ENCODE measurements at regions not wholly inside any gene's neighbourhood (a gene's known extent, or its start where the extent isn't known, plus 50 kb on each side); places are given as distances from the start of the nearest gene placed in this dataset.

DNA sequence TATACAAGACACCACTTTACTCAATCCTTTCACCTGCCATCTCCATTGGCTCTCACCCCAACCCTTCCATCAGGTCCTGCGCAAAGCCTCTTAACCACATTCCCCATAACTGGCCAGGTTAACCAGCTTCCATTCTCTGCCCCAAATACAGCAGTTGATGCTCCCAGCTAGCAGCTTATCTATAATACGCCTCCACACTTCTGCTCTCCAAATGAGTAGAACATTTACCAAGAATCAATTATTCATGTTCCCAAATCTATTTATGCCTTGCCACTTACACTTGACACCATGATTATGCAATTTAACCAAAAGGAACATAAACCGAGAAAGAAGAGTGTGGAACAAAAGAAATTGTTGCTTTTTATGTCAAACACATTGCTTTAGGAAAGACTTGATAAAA is 103.7 kb upstream of the TPM1 start:
- no peak for DNase-seq

DNA sequence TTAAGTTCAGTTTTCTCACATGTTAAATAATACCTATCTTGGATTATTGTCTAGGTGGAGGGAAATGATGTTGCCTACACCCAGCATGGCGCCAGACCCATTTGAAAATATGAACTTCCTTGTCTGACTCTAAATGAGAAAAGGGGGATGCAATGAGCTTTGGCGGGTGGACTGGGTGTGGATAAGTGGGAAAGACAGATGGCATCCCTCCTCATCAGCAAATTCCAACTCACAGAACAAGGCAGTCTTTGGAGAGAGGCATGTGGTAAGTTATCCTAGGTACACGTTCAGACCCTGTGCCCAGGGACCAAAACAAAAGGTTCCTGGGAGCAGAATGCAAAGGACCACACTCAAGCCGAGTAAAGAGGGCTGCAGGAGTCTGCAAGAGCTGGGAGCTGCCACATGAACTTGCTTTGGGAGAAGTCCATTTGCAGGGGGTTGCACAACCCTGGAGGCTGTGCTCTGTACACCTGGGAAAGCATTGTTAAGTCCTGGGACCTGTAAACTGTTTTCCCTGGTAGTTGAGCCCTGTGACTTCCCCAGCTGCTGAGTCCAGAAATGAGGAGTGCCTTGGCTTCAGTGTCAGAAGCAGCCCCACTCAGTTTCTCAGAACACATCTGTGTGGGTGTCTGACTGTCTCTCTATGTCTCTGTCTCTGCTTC is 102.3 kb upstream of the TPM1 start:
- DNase-seq = no peak

DNA sequence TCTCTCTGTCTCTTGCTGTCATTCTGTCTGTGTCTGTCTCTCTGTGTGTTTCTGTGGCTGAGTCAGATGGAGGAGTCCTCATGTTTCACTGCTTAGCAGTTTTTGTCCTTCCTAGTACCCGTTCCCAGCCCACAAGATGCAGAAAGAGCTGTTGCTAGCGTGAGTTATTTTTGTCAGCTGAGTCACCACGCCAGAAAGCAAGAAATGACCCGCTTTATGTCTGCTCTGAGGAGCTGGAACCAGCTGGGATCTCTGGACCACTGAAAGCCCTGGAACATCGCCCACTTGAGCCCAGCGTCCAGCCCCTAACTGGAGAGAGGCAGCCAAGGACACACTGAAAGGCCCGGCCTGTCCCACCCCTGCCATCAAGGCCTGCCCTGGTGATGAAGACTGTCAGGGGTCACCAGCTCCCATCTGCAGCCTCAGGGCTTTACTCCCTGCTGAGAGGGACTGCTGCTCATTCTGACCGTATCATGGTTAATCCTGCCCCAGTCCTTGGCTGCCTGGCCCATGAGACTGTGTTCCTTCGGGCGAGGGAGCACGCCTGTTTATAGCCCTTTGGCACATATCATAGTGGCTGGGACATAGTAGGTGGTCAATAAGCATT is 101.7 kb upstream of the TPM1 start:
- no peak for DNase-seq

DNA sequence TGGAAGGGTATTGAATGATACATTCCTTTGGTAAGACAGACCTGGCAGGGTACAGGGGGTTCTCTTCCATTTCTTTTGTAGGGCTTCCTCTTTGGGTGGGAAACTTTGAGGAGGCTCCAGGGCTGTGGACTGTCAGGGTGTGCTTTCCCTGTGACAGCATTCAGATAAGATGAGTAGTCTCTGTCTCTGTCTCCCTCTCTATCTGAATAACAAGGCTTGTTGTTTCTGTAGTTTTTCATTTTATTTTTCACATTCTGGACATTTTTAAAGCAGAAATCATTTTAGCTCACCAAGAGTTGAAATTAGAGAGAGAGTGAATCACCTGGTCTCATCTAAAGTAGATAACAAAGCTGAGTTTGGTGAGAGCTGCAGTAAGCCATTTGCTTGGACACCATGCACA is 100.8 kb upstream of the TPM1 start:
- DNase-seq = no peak

DNA sequence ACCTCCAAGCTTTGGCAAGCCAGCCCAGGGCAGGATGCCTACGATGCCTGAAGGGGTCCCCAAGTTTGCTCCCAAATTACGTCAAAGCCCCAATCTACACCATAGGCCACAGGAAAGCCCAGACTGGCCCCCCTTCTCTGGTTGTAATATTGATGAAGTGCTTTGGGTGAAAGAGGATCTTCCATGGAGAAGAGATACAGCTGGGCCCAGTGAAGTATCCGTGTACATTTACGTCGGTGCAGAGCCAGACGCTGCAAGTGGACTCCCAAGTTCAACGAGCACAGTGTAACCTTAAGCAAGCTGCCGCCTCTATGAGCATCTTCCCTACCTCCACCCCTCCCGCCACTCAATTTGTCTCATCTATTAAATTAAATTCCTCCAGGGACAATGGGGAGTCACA is 100.1 kb upstream of the TPM1 start:
- DNase-seq = no peak

DNA sequence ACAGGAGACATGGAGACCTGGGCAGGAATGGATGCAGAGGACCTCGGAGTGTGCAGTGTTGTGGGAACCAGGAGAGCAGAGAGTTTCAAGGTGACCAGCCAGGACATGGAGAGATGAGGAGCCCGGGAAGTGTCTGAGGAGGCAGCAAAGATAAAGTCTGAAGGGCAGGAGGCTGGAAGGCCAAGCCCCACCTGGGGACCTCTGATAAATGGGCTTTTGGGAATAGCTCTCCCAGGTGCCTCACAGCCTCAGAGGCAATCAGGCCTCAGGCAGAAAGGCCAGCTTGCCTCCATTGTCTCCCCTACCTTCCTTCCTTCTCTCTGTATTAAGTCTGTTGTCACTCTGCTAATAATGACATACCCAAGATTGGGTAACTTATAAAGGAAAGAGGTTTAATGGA is 97.5 kb upstream of the TPM1 start:
- DNase-seq = no peak

DNA sequence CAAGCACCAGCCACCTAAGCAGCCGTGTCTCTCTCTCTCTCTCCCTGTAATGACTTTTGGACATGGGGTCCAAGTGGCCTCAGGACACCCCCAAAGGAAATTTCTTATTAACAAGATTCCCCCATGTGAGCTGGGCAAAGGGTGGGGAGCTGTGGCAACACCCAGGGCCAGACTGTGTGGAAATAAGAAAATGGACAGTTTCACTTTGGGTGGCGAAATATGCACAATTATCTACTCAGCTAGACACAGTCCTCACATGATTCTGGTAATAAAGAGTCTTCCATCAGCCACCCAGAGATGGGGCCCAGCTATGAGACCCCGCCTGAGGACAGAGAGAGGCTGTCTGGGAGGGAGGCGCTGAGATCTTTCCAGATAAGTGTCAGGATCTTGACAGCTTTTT is 96.8 kb upstream of the TPM1 start:
- DNase-seq = no peak

DNA sequence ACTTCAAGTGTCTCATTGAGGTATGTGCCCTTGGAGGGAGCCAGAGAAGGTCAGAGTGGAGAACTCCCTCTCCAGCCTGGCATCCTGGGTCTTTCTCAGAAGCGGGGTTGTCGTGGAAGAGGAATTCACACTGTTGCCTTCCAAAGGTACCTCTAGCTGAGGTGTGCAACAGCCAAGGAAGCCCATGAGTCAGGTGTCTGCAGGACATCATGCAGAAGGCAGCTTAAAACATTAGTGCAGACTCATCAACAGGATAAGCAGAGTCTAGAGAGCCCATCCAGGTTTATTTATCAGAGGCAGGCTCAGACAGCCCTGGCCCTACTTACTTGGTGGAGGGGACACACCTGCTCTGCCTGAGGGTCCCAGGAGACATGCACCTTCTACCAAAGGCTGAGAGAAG is 95.6 kb upstream of the TPM1 start:
- no peak for DNase-seq

DNA sequence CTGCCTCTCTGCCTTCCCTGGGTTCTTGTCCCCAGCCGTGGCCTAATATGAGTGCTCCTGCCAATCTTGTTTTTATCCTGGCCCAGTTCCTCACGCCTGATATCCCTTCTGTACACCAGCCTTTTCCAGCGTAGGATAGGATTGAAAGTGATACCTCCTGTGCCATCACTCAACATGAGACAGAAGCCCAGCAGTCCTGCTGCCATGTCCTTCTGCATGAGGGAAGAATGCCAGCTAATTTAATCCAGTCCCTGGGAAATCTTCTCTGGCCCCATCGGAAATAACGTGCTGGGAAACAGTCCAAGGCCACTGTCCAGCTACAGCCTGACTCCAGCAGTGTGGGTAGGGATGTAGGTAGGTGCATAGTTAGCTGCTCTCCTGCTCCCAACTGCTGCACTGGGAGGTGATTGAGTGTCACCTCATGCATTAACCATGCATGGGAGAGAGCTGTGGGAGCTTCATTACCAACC is 92.0 kb upstream of the TPM1 start:
- DNase-seq = no peak

DNA sequence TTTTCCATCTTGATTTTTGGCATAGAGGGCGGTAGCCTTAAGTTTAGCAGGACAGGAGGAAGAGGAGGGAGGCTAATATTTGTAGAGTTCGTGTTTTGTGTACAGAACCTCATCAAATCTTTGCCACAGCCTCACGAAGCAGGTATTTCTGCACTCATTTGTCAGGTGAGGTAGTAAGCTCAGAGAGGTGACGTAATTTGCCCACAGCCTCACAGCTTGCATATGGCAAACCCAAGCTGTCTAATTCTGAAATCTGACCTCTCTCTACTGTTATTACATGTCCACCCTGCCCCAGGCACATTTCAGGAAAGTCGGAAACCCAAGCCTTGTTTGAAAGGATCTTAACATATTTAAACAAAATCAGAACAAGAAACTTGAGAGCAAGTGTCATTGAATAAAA is 91.1 kb upstream of the TPM1 start:
- DNase-seq = no peak

DNA sequence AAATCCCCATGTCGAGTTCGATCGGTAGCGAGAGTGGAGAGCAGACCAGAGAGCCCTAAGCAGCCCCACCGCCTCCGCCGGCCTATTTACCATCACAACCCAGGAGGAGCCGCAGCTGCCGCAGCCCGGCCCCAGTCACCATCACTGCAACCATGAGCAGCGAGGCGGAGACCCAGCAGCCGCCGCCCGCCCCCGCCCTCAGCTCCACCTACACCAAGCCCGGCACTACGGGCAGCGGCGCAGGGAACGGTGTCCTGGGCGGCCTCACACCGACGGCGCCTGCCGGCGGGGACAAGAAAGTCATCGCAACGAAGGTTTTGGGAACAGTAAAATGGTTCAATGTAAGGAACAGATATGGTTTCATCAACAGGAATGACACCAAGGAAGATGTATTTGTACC is 89.5 kb upstream of the TPM1 start:
- no peak for DNase-seq

DNA sequence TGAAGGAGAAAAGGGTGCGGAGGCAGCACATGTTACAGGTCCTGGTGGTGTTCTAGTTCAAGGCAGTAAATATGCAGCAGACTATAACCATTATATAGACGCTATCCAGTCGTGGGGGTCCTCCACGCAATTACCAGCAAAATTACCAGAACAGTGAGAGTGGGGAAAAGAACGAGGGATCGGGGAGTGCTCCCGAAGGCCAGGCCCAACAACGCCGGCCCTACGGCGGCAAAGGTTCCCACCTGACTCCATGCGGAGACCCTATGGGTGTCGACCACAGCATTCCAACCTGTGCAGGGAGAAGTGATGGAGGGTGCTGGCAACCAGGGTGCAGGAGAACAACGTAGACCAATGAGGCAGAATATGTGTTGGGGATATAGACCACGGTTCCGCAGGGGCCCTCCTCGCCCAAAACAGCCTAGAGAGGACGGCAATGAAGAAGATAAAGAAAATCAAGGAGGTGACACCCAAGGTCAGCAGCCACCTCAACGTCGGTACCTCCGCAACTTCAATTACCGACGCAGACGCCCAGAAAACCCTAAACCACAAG is 89.0 kb upstream of the TPM1 start:
- no peak for DNase-seq

DNA sequence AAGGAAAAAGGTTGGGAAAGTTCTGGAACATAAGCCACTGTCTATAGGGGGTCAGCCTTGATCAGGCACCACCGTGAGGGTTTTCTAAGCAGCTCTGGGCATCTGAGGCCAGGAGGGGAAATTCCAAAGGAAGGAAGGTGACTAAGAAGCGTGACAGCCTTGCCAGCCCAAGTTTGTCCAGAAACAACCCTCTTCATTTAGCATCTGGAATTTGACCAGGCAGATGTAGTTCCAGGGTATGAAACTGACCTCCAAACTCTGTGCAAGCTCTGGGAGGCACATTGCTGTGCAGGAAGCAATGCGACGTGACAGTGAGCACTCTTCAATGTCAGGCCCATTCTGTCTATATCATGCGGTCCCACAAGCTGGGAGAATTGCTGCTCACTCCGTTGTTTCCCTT is 85.4 kb upstream of the TPM1 start:
- DNase-seq = no peak

DNA sequence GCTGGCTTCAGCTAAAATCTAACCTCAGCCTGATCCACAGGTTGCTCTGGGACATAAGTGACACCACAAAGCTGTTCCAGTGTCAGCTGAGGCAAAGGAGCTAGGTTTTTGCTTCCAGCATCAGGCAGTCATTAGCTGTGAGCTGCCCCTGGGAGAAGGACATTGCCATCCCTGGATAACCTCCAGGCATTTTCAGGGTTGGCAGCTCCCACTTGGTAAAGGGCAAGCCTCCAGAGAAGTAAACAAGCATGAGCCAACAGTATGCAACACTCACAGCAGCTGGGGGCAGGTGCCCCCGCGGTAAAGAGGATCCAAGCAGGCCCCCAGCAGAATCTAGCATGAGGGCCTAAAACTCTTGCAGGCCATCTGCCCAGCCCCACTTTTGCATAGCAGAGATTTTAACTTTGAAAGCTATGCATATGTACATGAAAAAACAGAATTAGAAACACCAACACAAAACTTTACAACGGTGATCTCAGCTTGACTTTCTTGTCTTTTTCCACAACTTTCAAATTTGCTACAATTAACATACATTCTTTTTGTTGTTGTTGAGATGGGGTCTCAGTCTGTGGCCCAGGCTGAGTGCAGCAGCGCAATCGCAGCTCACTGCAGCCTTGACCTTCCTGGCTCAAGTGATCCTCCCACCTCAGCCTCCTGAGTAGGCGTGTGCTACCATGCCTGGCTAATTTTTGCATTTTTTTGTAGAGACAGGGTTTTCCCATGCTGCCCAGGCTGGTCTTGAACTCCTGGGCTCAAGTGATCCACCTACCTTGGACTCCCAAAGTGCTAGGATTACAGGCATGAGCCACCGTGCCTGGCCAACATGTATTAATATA is 83.8 kb upstream of the TPM1 start:
- no peak for DNase-seq

DNA sequence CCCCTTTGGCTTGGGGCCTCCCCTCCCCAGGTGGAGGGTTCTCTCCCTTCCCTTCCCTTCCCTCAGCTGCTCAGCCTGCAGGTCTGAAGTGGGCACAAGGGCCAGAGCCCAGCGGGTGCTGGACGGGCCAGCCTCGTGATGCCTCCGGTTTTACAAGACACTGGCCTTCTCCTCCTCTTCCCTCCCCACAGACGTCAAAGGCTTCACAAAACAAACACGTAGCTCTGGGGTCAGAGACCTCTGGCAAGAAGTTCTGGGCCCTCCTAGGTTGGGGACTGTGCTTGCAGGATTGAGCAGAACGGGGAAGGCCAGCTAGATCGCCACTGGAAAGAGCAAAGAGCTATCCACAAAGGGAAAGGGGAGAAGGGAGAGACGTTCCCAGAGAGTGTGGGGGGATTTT is 81.4 kb upstream of the TPM1 start:
- no peak for DNase-seq

DNA sequence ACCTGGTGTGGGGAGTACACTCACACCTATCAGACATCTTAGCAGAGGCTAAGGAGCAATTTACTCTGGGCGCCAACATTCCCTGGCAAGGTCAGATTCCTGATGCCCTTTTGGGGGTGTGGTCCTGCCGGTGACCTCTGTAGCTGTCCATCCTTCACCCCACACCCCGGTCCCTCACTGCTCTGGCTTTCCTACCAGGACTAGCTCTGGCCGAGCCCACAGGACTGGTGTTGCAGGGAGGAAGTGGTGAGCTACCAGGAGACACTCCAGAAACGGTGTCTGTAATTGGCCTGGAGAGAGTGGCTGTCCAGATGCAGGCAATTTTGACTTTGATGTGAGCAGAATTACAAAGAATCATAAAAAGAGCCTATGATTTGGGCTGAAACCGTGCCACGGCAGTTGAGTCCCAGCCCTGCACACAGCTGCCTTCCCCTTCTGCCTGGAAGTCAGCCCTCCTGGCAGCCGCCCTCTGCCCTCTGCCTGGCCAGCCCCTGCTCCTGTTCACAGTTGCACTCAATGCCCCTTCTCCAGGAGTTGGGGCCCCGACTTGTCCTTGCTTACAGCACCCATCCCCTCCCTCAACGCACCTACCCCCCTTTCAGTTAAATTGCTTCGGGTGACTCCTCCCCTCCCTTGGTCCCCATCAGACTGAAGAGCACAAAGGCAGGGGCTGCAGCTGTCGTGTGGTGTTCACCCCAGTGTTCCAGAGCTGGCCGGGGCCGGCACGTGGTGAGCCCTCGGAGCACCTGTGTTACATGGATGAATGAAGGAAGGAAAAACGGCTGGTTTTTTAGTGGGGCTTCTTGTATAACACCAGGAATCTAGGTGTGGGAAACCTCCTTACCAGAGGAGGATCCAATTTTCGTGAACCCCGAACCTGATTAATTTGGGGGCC is 80.2 kb upstream of the TPM1 start:
- no peak for DNase-seq

DNA sequence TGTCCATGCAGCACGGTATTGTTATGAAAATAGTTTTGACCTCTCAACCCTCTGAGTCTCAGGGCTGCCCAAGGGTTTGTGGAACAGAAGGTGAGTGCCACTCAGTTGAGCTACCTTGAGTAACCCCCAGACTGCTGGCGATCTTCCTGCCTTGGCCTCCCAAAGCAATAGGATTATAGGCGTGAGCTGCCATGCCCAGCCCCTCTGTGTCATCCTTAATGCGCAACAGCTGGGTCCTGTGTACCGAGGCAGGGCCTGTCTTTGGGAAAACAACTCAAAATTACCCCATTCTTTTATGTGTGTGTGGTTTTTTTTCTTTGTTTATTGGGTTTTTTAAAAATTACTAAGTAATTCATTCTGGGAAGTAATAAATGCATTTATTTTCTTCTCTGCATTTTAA is 78.3 kb upstream of the TPM1 start:
- no peak for DNase-seq

DNA sequence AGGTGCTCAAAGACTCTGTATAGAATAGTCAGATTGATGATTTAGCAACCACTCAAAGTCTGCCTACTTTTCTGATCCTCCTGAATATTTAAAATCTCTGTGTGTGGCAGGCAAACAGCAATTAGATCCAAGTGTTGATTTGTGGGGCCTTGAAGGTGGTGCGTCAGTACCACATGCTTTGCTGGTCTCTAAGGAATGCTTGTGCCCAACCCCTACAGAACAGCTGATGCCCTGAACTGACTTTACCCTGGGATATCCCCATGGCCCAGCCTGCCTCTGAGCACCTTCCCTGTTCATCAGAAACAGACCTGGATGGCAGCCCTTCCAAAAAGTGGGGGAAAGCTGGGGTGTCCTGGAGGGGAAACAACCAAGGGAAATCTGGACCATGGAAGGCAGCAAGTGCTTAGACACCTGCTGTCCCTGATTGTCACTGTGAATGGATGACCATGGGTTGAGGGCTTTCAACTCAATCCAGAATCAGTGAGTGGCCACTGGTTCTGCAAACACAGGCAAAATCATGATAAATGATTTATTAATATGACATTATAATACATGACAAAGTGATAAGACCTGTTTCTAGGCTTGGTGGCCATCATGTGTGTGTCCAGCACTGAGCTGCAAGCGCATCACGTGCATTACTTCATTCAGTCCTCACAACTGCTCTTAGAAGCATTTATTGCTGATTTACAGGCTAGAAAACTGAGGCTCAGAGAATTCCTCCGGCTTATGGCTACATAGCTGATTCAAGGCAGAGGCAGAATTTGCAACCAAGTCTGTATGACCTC is 76.1 kb upstream of the TPM1 start:
- DNase-seq = no peak

DNA sequence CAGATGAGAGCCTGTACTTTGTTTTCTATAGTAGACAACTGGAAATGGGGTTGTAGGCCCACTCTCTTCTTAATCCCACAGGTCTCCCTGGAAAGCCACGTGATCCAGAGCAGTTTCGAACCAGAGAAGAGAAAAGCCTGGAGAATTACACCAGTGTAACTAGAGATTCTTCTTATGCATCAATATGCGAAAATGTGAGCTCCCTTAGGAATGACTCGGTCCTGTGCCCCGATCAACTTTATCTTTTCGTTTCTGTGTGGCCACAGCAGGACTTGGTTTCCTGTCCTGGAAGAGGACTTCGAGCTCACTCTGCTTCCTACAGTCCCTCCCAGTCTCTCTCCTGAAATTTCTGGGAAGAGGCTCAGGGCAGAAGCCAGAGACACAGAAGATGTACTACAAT is 73.8 kb upstream of the TPM1 start:
- DNase-seq = no peak

DNA sequence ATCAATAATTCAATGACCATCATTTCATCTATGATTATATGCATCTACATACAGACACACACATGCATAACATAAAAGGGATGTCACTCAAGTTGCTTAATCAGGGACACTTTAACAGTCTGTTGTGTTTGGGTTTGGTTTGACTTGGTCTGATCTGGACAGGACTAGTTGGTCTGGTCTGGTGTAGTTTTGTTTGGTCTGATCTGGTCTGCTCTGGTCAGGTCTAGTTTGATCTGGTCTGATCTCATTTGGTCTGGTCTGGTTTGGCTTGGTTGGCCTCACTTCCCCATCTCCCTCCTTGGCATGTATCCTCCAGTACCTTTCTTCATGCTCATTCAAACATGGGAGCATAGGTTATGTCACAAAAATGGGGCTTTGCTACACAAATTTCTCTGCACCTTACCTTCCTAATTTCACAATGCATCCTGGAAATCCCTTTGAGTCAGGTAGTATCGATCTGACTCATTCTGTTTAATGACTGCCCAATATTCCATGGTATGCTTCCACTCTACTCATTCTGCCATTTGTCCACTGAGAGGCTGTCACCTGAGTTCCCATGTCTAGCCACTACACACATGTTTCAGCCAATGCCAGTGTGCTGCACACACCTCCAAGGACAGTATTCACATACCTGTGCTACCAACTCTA is 73.0 kb upstream of the TPM1 start:
- DNase-seq = no peak

DNA sequence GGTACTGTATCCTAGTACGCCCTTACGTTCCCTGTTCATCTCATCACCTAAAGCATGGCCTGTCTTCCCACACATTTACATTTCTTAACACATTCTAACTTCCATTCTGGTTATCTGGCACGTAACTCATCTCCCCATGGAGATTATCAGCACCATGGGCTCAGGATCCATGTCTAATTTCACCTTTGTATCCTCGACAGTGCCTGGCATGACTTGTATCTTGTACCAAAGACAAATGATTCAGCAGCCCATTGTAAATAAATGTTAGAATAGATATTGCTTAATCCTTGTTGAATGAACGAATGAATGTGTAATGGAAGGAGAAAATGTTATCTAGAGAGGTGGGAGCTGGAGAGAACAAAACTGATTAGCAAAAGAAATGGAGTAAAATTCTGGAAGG is 69.7 kb upstream of the TPM1 start:
- no peak for DNase-seq

DNA sequence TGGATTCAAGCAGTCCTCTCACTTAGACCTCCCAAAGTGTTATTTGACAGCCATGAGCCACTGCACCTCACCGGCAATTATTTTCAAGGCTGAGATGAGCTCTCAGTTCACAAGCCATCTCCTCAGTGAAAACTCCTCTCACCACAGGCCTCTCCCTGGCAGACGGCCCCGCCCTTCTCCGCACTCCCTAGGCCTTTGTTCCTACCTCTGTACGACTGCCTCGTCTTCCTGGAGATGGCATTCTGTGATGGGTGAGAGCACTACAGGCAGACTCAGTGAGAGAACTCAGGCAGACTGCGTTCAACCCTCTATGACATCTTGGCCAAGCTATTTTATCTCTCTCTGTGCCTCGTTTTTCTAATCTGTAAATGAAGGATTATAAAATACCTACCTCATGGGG is 67.0 kb upstream of the TPM1 start:
- no peak for DNase-seq
